ENCODE measurements at regions not wholly inside any gene's neighbourhood (a gene's known extent, or its start where the extent isn't known, plus 50 kb on each side); places are given as distances from the start of the nearest gene placed in this dataset.

GRCh38 chr12:59115995-59116394 lies 195.7 kb upstream of the LRIG3 start:
- no peaks in the 10 kb centered on the region for H3K4me1 ChIP-seq
- ChIA-PET POLR2A (no interaction called here), CTCF (interaction anchor here (0.5 to 0.8 kb wide), 2 partner anchors 34 to 576 kb away, joined by 3 to 4 read pairs; no protein-coding TSS in a partner anchor)
- no peak overlapping the region for H3K4me2 ChIP-seq
- no peak overlapping the region for H3K27ac ChIP-seq
- FAIRE-seq (no peak), DNase-seq (ENCODE audit: low read depth in 1 of 2, low spot score in 1 of 2) (no peak), ATAC-seq (no peak)
- no peak overlapping the region for H3K4me3 ChIP-seq
- 62% methylated on average over 1 of the region's 1 CpG for WGBS (ENCODE audit: missing lambda C conversion rate)
- peaks cover 4% of the 10 kb centered on the region; the same call in 1 of the 3 replicates for H3K9me3 ChIP-seq
- no peak for TF ChIP-seq ESRRA (IDR thresholded peaks at IDR 0.05; ENCODE audit: borderline replicate concordance, low read length)
- no peak for TF ChIP-seq HOXB13 (CRISPR knock-in tag; IDR thresholded peaks at IDR 0.05; ENCODE audit: low read depth)
- TF ChIP-seq NFE2L2 (conservative IDR thresholded peaks at IDR 0.05; ENCODE audit: low read length), result no peak
- no peak for TF ChIP-seq MYC (IDR thresholded peaks at IDR 0.05; ENCODE audit: borderline replicate concordance, low read length)
- no peak for TF ChIP-seq TFCP2L1 (CRISPR knock-in tag; IDR thresholded peaks at IDR 0.05)
- TF ChIP-seq CHD4 (IDR thresholded peaks at IDR 0.05; ENCODE audit: borderline replicate concordance), result no peak
- no peak for TF ChIP-seq CBX8 (IDR thresholded peaks at IDR 0.05)
- TF ChIP-seq CBX2 (IDR thresholded peaks at IDR 0.05; ENCODE audit: borderline replicate concordance, low read depth), result no peak
- TF ChIP-seq BHLHE40 (IDR thresholded peaks at IDR 0.05; ENCODE audit: low read depth, low read length), result no peak
- no peak for TF ChIP-seq RARB (CRISPR knock-in tag; IDR thresholded peaks at IDR 0.05)
- TF ChIP-seq CHD2 (IDR thresholded peaks at IDR 0.05; ENCODE audit: low read length, partially characterized antibody), result no peak
- no peak for TF ChIP-seq ZFP36 (IDR thresholded peaks at IDR 0.05; ENCODE audit: borderline replicate concordance, partially characterized antibody)
- TF ChIP-seq ZSCAN20 (CRISPR knock-in tag; IDR thresholded peaks at IDR 0.05), result no peak
- no peak for TF ChIP-seq ZC3H11A (IDR thresholded peaks at IDR 0.05)
- TF ChIP-seq, protein P1, sequence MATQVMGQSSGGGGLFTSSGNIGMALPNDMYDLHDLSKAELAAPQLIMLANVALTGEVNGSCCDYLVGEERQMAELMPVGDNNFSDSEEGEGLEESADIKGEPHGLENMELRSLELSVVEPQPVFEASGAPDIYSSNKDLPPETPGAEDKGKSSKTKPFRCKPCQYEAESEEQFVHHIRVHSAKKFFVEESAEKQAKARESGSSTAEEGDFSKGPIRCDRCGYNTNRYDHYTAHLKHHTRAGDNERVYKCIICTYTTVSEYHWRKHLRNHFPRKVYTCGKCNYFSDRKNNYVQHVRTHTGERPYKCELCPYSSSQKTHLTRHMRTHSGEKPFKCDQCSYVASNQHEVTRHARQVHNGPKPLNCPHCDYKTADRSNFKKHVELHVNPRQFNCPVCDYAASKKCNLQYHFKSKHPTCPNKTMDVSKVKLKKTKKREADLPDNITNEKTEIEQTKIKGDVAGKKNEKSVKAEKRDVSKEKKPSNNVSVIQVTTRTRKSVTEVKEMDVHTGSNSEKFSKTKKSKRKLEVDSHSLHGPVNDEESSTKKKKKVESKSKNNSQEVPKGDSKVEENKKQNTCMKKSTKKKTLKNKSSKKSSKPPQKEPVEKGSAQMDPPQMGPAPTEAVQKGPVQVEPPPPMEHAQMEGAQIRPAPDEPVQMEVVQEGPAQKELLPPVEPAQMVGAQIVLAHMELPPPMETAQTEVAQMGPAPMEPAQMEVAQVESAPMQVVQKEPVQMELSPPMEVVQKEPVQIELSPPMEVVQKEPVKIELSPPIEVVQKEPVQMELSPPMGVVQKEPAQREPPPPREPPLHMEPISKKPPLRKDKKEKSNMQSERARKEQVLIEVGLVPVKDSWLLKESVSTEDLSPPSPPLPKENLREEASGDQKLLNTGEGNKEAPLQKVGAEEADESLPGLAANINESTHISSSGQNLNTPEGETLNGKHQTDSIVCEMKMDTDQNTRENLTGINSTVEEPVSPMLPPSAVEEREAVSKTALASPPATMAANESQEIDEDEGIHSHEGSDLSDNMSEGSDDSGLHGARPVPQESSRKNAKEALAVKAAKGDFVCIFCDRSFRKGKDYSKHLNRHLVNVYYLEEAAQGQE (IDR thresholded peaks at IDR 0.05), result no peak
- no peak for TF ChIP-seq RCOR1 (IDR thresholded peaks at IDR 0.05; ENCODE audit: low read depth, low read length)
- TF ChIP-seq JUNB (IDR thresholded peaks at IDR 0.05), result no peak

GRCh38 chr12:59115526-59115925 lies 195.2 kb upstream of the LRIG3 start:
- ATAC-seq, result no peak
- Histone ChIP-seq H3K4me3 (no peak overlapping the region), H3K27ac (no peak overlapping the region), H3K4me1 (no peaks in the 10 kb centered on the region), H3K9me3 (peaks cover 4% of the 10 kb centered on the region; the same call in 1 of the 3 replicates), H3K4me2 (no peak overlapping the region)
- ChIA-PET POLR2A (no interaction called here), CTCF (interaction anchor here (0.5 to 0.8 kb wide), 3 partner anchors 35 to 576 kb away, joined by 3 to 4 read pairs (median 3); no protein-coding TSS in a partner anchor)
- FAIRE-seq, result no peak
- 80% methylated on average over 4 of the region's 4 CpGs for WGBS (ENCODE audit: missing lambda C conversion rate)
- no peak for DNase-seq (ENCODE audit: low read depth in 1 of 2, low spot score in 1 of 2)
- TF ChIP-seq, protein P1 (IDR thresholded peaks at IDR 0.05), result no peak
- TF ChIP-seq BCL3 (IDR thresholded peaks at IDR 0.05) (no peak), HOXA7 (CRISPR knock-in tag; IDR thresholded peaks at IDR 0.05) (no peak), KDM1A (IDR thresholded peaks at IDR 0.05; ENCODE audit: low read depth) (no peak), ATOH8 (CRISPR knock-in tag; IDR thresholded peaks at IDR 0.05; ENCODE audit: low read depth) (no peak), MAFK (IDR thresholded peaks at IDR 0.05; ENCODE audit: partially characterized antibody) (no peak), SMC3 (IDR thresholded peaks at IDR 0.05) (no peak), HEYL (CRISPR knock-in tag; IDR thresholded peaks at IDR 0.05) (no peak)
- TF ChIP-seq, protein P2, sequence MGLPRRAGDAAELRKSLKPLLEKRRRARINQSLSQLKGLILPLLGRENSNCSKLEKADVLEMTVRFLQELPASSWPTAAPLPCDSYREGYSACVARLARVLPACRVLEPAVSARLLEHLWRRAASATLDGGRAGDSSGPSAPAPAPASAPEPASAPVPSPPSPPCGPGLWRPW (IDR thresholded peaks at IDR 0.05), result no peak

Data from A549 (cell line).